Endodermal cell (in vitro differentiated cells): ENCODE measurements at regions not wholly inside any gene's neighbourhood (a gene's known extent, or its start where the extent isn't known, plus 50 kb on each side); places are given as distances from the start of the nearest gene placed in this dataset.
A peak's percentile ranks its signal among the peaks of the same experiment; 100 is the strongest.
"Not testable (repeated sequence)": the region's sequence is repeated elsewhere in the genome, so short reads cannot be mapped to it uniquely, and the experiment has no call there.

ENCODE experiments used
- DNase-seq: peaks from one replicate; pipeline ENCODE4 v3.0.0-alpha.2; 2017
- H3K27ac ChIP-seq: 2 replicates; pipeline ENCODE4 v1.5.1; 2013; ENCODE audit warnings: mild to moderate bottlenecking, low read depth, low read length, moderate library complexity
- H3K27me3 ChIP-seq: 2 replicates; pipeline ENCODE4 v1.6.1; 2013; ENCODE audit warnings: mild to moderate bottlenecking, low read length, moderate library complexity; ENCODE audit not compliant: insufficient read depth, control insufficient read depth, poor library complexity, severe bottlenecking
- H3K36me3 ChIP-seq: 2 replicates; pipeline ENCODE4 v1.7.0; 2013; ENCODE audit warnings: mild to moderate bottlenecking, low read length, moderate library complexity; ENCODE audit not compliant: control insufficient read depth, insufficient read depth
- H3K4me1 ChIP-seq: one replicate; pipeline ENCODE4 v1.7.0; 2013; ENCODE audit warnings: low read length; ENCODE audit not compliant: control insufficient read depth, insufficient read depth
- H3K4me3 ChIP-seq: 2 replicates; pipeline ENCODE4 v1.5.1; 2013; ENCODE audit warnings: mild to moderate bottlenecking, low read length, moderate library complexity
- H3K9ac ChIP-seq: 2 replicates; pipeline ENCODE4 v1.6.1; 2013; ENCODE audit warnings: mild to moderate bottlenecking, low read length, moderate library complexity; ENCODE audit not compliant: poor library complexity, severe bottlenecking; ENCODE audit errors: extremely low read depth
- H3K9me3 ChIP-seq: 2 replicates; pipeline ENCODE4 v1.6.1; 2013; ENCODE audit warnings: mild to moderate bottlenecking, low read length, moderate library complexity; ENCODE audit not compliant: control insufficient read depth
- H3K27ac Mint-ChIP-seq: 2 replicates; pipeline ENCODE4 v1.8.0; 2020; ENCODE audit warnings: mixed read lengths
- H3K27me3 Mint-ChIP-seq: 2 replicates; pipeline ENCODE4 v1.8.0; 2021; ENCODE audit warnings: mild to moderate bottlenecking, mixed read lengths; ENCODE audit not compliant: insufficient read depth
- H3K36me3 Mint-ChIP-seq: 2 replicates; pipeline ENCODE4 v1.8.0; 2020; ENCODE audit warnings: low read depth, mixed read lengths
- H3K4me1 Mint-ChIP-seq: 2 replicates; pipeline ENCODE4 v1.8.0; 2020; ENCODE audit warnings: mixed read lengths
- H3K4me3 Mint-ChIP-seq: 2 replicates; pipeline ENCODE4 v1.8.0; 2020; ENCODE audit warnings: mild to moderate bottlenecking, moderate library complexity, mixed read lengths
- H3K9me3 Mint-ChIP-seq: 2 replicates; pipeline ENCODE4 v1.8.0; 2020; ENCODE audit warnings: mild to moderate bottlenecking, mixed read lengths
- WGBS, 2 experiments: methylation state at CpG; one replicate each; pipeline versions ENCODE4 v1.1.5 to v1.1.7; 2013; ENCODE audit warnings: missing lambda C conversion rate in 2 of 2, mixed read lengths in 1 of 2; ENCODE audit not compliant: insufficient coverage in 1 of 2, insufficient read length in 1 of 2; 5-methylcytosine and 5-hydroxymethylcytosine counted together
- TF ChIP-seq, protein P1 (sequence below): fragments of 200-600 bp; sonication (generic); conservative IDR thresholded peaks from 2 replicates; pipeline ENCODE4 v1.5.0; 2021; ENCODE audit warnings: antibody characterized with exemption, mild to moderate bottlenecking

GRCh38 chr6:14598017-14598864 lies 480.7 kb downstream of the CD83 start:
- H3K9ac ChIP-seq = no peak overlapping the region
- H3K36me3 ChIP-seq = no peaks in the 10 kb centered on the region
- Mint-ChIP-seq H3K27ac (peak overlapping the region; percentile 24), H3K27me3 (no peaks in the 10 kb centered on the region), H3K36me3 (no peaks in the 10 kb centered on the region), H3K4me3 (no peak overlapping the region), H3K9me3 (no peaks in the 10 kb centered on the region), H3K4me1 (peaks cover 45% of the 10 kb centered on the region)
- no peaks in the 10 kb centered on the region for H3K9me3 ChIP-seq
- peak; percentile 53 for DNase-seq
- TF ChIP-seq, protein P1, sequence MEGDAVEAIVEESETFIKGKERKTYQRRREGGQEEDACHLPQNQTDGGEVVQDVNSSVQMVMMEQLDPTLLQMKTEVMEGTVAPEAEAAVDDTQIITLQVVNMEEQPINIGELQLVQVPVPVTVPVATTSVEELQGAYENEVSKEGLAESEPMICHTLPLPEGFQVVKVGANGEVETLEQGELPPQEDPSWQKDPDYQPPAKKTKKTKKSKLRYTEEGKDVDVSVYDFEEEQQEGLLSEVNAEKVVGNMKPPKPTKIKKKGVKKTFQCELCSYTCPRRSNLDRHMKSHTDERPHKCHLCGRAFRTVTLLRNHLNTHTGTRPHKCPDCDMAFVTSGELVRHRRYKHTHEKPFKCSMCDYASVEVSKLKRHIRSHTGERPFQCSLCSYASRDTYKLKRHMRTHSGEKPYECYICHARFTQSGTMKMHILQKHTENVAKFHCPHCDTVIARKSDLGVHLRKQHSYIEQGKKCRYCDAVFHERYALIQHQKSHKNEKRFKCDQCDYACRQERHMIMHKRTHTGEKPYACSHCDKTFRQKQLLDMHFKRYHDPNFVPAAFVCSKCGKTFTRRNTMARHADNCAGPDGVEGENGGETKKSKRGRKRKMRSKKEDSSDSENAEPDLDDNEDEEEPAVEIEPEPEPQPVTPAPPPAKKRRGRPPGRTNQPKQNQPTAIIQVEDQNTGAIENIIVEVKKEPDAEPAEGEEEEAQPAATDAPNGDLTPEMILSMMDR = no peak
- 53 to 67% methylated on average over 5 to 6 of the region's 6 CpGs for WGBS, 2 experiments
- no peak overlapping the region for H3K4me3 ChIP-seq
- no peaks in the 10 kb centered on the region for H3K27me3 ChIP-seq
- no peak overlapping the region for H3K27ac ChIP-seq
- H3K4me1 ChIP-seq = no peaks in the 10 kb centered on the region

GRCh38 chr6:14600306-14600705 lies 482.7 kb downstream of the CD83 start:
- peaks cover 43% of the 10 kb centered on the region for H3K4me1 Mint-ChIP-seq
- H3K9me3 ChIP-seq, H3K4me3 ChIP-seq, H3K9ac ChIP-seq, H3K4me1 ChIP-seq, DNase-seq, H3K36me3 Mint-ChIP-seq, H3K4me3 Mint-ChIP-seq, H3K36me3 ChIP-seq, H3K27me3 Mint-ChIP-seq, H3K27ac Mint-ChIP-seq, H3K27ac ChIP-seq, H3K9me3 Mint-ChIP-seq, H3K27me3 ChIP-seq: not testable (repeated sequence)
- WGBS, 2 experiments = 94 to 95% methylated on average over 5 to 8 of the region's 8 CpGs

DNA sequence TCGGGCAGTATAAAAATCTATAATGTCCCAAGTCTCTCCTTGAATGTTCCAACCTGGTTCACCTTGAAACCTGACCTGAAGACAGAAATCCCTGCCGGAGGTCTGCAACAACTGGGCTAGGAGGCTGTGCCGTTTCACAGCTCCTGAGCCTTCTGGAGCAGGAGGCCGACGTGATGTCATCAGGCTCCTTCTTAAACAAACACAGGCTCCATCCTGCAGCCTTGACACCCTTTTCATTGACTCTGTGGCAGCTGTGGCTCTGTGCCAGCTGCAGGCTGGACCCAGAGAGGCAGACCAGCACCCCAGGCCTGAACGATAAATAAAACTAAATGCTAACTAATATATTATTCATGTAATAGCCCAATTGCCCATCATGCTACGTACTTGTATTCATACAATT lies 483.9 kb downstream of the CD83 start:
- H3K4me3 Mint-ChIP-seq = no peak overlapping the region
- 89 to 92% methylated on average over 5 of the region's 7 CpGs for WGBS, 2 experiments
- Histone ChIP-seq H3K9me3 (no peaks in the 10 kb centered on the region), H3K9ac (no peak overlapping the region), H3K36me3 (no peaks in the 10 kb centered on the region), H3K4me1 (no peaks in the 10 kb centered on the region), H3K4me3 (no peak overlapping the region), H3K27me3 (no peaks in the 10 kb centered on the region), H3K27ac (no peak overlapping the region)
- H3K27me3 Mint-ChIP-seq = no peaks in the 10 kb centered on the region
- no peak for DNase-seq
- H3K4me1 Mint-ChIP-seq = peaks cover 32% of the 10 kb centered on the region
- TF ChIP-seq, protein P1 = no peak
- no peak overlapping the region for H3K27ac Mint-ChIP-seq
- H3K9me3 Mint-ChIP-seq = no peaks in the 10 kb centered on the region
- no peaks in the 10 kb centered on the region for H3K36me3 Mint-ChIP-seq
